NCI-H446 treated with DMSO at 0.1 percent for 48 hours (cell line): ENCODE measurements at regions not wholly inside any gene's neighbourhood (a gene's known extent, or its start where the extent isn't known, plus 50 kb on each side); places are given as distances from the start of the nearest gene placed in this dataset.
A peak's percentile ranks its signal among the peaks of the same experiment; 100 is the strongest.

Experiments
- DNase-seq: peaks from one replicate; lab custom pipeline; 2025; lab: John Stamatoyannopoulos, UW

DNA sequence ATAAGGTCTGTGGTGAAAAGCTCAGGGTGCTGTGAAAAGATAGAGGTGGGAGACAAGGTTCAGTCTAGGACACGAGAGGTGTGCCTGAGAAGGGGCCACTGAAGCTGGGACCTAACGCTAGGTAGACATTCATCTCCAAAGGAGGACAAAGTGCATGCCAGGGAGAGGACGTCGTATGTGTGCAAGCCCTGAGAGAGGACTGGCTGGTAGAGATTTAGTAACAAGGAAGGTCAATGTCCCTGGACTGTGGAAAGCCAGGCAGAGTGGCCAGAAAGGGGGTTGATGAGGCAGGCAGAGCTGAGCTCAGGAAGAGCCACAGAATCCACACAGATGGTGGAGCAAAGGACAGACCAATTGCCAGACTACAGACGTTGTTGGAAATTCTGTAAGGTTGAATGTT, 817.6 kb downstream of the CCSER2 start:
- DNase-seq = no peak

DNA sequence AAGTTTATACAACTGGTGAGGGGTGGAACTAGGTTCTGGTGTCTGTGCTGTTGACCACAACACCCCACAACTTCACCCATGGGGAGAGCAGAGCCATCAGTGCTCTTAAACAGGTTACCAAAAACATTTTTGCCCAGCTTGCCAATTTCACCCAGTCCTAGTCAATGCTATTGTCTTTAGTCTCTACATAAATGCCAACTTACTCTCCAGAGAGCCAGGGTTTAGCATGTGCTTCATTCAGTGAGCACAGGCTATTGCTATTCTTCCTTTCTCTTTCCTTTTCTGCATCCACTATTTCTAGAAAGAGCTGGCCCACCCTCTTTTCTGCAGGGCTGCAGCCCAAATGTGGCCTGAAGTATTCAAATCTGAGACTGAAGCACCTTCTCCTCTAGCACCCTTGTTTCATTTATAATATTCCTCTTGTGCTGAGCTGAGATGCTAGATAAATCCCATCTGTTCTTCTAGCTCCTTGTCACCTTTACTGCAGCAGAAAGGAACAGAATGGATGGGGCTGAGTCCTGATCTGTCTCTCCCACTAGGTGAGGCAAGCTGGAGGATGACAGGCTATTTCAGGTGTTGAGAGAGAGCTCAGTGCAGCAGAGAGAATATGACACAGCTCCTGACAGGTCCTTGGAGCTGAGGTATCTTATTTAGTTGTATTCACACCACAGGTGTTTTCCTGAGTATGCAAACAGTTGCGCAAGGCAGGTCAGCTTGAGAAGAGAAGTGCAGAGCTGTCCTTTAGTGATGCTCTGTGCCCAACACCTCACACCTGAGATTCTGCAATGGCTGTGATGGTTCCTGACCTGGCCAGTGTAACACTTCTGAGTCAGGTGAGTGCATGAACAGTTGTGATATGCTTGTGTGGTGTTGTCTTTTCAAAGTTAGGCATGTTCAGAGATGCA, 819.2 kb downstream of the CCSER2 start:
- no peak for DNase-seq

- no peak for DNase-seq
Measured at GRCh38 chr10:85148693-85149640, 820.6 kb downstream of the CCSER2 start.

- DNase-seq = no peak
Measured at GRCh38 chr10:85149766-85150165, 821.4 kb downstream of the CCSER2 start.

DNA sequence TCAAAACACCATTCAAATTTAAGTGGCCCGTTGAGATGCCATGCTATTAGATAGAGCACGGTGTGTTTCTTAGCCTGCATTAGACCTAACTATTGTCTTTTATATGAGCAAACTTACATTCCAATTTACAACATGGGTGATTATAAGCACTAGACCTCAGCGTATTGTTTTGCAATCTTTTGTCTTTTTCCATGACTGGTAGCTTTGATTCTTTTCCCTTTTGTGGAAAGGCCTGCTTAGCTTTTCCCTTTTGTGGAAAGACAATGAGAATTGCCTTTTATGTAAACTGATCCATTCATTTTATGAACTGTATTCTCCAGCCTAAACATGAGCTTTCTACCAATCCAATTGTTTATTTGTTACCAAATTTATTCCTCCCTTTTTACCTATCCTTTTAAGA, 823.1 kb downstream of the CCSER2 start:
- no peak for DNase-seq

DNA sequence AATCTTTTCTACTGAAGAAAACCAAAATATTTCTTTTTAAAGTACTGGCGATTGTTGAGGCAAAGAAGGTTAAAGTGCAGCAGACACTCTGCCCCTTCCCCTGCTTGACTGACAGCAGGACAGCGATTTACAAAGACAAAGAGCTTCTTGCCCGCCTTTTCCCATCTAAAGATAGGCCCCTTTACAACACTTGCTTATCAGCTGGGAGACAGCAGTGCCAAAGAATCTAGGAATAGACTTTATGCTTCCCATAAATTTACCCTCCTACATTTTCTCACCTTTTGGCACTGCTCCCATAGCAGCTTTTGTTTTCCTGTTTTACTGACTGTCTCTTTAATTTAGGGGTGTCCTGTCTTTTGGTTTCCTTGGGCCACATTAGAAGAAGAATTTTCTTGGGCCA, 824.1 kb downstream of the CCSER2 start:
- DNase-seq = no peak

DNA sequence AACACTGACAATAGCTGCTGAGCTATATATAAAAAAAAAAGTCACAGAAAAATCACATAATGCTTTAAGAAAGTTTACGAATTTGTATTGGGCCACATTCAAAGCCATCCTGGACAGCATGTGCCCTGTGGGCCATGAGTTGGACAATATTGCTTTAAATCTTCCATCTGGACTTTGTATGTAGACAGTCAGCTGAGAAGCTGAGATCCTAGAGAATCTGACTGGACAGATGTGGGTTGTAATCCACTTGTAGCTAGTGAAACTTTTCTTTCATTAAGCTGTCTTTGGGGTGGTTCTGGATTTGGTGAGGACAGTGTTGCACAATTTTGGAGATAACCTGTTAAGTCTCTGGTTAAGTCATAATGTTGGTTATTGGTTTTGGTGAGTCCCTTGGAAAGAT, 824.5 kb downstream of the CCSER2 start:
- no peak for DNase-seq

- DNase-seq = no peak
Measured at GRCh38 chr10:85157206-85157605, 828.8 kb downstream of the CCSER2 start.

DNA sequence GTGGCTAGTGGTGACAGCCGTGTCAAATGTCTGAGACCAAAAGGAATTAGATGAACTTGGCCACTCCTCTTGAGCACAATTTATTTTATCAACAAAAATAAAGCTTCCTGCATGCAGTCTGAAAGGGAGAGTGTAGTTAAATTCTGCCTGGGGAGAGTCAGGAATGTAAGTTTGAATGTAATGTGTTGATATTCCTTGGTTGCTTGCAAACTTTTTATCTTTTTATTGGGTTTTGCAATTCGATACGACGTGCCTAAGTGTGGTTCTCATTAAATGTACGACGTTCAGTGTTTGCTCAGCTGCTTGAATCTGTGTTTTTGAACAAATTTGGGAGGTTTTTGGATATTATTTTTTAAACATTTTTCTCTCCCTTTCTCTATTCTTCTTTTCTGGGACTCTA, 839.9 kb downstream of the CCSER2 start:
- no peak for DNase-seq

DNA sequence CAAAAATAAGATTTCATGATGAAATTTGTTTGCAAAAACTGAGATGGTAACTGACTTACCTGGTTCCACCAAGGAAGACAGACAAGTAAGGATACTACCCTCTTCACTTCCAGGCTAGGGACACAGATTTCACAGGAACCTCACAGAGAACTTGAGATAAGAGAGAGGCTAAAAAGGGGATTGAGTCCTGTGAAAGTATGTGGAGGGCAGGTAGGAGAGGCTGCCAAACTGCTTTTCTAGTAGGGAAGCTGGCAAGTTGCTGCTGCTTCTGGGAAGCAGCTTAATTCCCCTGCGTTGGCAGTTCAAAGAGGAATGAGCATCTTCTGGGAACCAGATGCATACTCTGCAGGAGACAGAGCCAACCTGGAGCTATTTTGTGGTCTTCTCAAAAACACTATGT, 841.6 kb downstream of the CCSER2 start:
- DNase-seq = no peak

GRCh38 chr10:85175635-85176034, 847.2 kb downstream of the CCSER2 start:
- DNase-seq = no peak

GRCh38 chr10:85177767-85178166, 849.4 kb downstream of the CCSER2 start:
- no peak for DNase-seq

DNA sequence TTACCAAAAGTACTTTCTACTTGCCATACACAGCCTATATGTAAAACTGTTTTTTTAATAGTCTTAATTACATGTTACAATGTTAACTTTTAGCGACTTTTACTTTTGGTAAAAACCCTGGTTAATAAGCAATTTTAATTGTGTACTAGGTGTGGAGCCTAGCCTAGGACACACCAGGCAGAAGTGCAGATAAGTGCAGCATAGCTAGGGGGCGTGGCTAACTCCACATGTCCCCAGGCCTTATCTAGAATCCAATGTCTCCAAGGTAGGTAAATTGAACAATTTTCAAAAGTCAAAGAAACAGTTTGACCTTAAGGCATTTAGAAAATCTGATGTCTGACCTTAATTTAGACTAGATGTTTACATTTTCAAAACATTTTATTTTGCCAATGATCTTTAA, 858.7 kb downstream of the CCSER2 start:
- no peak for DNase-seq

DNA sequence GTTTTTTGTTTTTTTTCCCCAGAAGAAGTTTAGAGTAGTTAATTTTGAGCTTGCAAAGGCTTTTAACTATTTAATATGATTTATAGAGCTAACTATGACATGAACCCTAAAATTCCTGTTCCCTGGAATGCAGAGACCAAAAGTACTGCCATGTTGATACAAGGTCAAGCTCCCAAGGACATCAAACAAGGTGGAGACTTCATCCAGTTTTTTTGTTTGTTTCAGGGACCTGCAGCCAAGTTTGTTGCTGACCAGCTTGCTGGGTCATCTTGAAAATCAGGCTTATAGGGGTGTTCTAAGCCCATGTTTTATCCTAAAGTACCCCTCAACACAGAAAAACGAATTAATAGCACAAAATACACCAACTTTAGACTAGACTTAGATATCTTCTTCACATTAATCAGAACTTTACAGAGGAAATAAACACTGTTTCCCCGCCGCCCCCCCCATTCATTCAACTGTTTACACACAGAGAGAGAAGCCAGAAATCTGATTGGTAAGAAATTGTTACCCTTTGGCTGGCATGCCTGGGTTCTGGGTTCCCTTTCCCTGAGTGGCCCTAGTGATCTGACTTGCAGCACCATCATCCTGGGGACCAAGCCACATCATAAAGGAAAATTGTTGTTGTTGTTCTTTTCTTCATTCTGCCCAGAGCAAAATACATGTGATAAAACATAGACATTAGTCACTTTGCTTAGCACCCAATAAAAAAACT, 860.5 kb downstream of the CCSER2 start:
- no peak for DNase-seq

DNA sequence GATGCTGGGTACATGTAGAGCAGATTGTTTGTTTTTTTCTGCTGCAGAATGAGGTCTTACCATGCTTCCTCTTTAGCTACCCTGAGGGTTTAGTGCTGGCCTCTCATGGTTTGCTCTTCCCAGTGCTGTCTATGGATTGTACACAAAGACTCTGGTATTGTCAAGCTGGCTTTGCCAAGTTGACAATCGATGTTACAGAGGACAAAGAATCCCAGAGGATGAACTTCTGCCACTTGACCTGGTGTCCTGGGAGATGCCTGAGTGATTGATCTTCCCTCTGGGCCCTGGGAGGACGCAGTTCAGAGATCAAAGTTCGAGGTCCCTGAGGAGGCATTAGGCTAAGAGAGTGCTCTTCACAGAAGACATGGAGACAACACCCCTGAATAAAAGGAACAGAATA, 865.4 kb downstream of the CCSER2 start:
- no peak for DNase-seq

DNA sequence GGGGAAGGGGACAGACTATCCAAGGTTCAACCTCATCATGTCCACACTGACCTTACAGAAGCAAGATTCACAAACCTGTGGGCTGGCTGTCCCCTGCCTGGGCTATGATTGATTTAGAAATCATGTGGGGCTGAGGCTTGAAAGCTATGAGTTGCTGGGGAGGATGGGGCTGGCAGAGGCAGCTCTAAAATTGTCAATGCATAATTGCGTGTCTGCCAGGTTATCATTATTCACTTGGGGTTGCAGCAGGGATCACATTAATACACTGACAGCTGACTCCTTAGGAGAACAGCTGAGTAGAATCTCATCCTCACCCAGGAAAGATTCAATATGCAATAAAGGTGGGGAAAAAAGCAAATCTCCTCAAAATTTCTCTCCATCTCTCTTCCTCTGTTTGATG, 866.3 kb downstream of the CCSER2 start:
- no peak for DNase-seq

- DNase-seq = no peak
Measured at GRCh38 chr10:85195596-85195995, 867.2 kb downstream of the CCSER2 start.

- no peak for DNase-seq
Measured at GRCh38 chr10:85204814-85205213, 876.4 kb downstream of the CCSER2 start.

GRCh38 chr10:85212526-85212925, 884.1 kb downstream of the CCSER2 start:
- peak; percentile 44 for DNase-seq

DNA sequence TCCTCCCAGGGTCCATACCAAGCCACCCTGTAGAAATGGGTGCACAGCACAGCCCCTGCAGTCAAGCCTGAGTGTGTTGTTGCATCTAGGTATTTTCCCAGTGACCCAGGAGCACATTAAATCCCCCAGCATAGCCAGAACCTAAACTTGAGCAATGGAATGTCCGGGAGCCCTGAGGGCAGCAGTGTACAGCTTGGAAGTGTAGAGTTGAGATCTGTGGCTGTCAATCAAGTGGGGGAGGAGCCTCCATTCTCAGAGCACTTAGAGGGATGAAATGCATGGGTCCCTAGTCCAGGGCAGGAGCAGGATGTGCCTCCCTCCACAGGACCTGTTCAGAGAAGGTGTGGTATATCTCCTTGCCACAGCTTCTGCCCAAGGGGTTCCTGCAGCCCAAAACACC, 885.1 kb downstream of the CCSER2 start:
- no peak for DNase-seq

GRCh38 chr10:85222300-85222699, 893.9 kb downstream of the CCSER2 start:
- no peak for DNase-seq

DNA sequence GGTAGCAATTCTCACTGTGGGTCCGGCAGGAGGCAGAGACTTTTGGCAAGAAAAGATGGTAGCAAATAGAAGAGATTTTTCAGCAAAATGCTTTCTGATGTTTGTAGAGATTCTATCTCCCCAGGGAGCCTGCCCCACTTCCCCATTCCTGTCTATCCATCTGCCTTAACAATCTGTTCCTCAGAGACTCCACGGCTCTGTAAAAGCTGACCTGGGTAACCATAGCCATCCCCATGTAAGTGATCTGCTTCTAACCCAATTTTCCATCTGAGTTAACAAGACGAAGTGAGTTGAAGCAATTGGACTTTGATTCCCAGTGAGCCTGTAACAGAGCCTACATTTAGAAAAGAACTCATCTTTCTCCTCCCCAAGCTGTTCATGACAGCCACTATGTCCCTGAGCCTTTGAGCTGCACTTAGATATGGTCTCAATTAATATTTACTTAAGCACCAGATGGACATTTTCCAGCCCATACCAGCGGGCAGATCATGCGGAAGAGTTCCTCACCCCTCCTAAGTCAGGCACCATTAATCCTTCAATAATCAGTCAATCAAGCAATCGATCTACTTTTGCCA, 896.1 kb downstream of the CCSER2 start:
- peak; percentile 75 for DNase-seq
